ENCODE measurements at regions not wholly inside any gene's neighbourhood (a gene's known extent, or its start where the extent isn't known, plus 50 kb on each side); places are given as distances from the start of the nearest gene placed in this dataset.

- no peak for DNase-seq (ENCODE audit: low spot score)
- H3K9me3 Mint-ChIP-seq (ENCODE audit: unreplicated experiment): no peaks in the 10 kb centered on the region
- no peaks in the 10 kb centered on the region for H3K4me1 Mint-ChIP-seq (ENCODE audit: unreplicated experiment)
- H3K36me3 Mint-ChIP-seq (ENCODE audit: low read depth, unreplicated experiment): no peaks in the 10 kb centered on the region
- TF ChIP-seq CTCF (IDR thresholded peaks at IDR 0.05; ENCODE audit: unreplicated experiment): no peak
- H3K4me3 Mint-ChIP-seq (ENCODE audit: unreplicated experiment): no peak overlapping the region
- no peaks in the 10 kb centered on the region for H3K27me3 Mint-ChIP-seq (ENCODE audit: unreplicated experiment)
- H3K27ac Mint-ChIP-seq (ENCODE audit: unreplicated experiment): no peak overlapping the region
Measured at GRCh38 chr6:74731931-74732330, 473.9 kb downstream of the COL12A1 start.

- Mint-ChIP-seq H3K36me3 (ENCODE audit: low read depth, unreplicated experiment) (no peaks in the 10 kb centered on the region), H3K27ac (ENCODE audit: unreplicated experiment) (no peak overlapping the region), H3K27me3 (ENCODE audit: unreplicated experiment) (no peaks in the 10 kb centered on the region), H3K9me3 (ENCODE audit: unreplicated experiment) (no peaks in the 10 kb centered on the region), H3K4me1 (ENCODE audit: unreplicated experiment) (no peaks in the 10 kb centered on the region), H3K4me3 (ENCODE audit: unreplicated experiment) (no peak overlapping the region)
- no peak for TF ChIP-seq CTCF (IDR thresholded peaks at IDR 0.05; ENCODE audit: unreplicated experiment)
- no peak for DNase-seq (ENCODE audit: low spot score)
Measured at GRCh38 chr6:74731204-74731603, 474.6 kb downstream of the COL12A1 start.

- no peaks in the 10 kb centered on the region for H3K36me3 Mint-ChIP-seq (ENCODE audit: low read depth, unreplicated experiment)
- H3K4me3 Mint-ChIP-seq (ENCODE audit: unreplicated experiment): no peak overlapping the region
- no peak for TF ChIP-seq CTCF (IDR thresholded peaks at IDR 0.05; ENCODE audit: unreplicated experiment)
- no peak for DNase-seq (ENCODE audit: low spot score)
- no peaks in the 10 kb centered on the region for H3K4me1 Mint-ChIP-seq (ENCODE audit: unreplicated experiment)
- H3K9me3 Mint-ChIP-seq (ENCODE audit: unreplicated experiment): no peaks in the 10 kb centered on the region
- no peak overlapping the region for H3K27ac Mint-ChIP-seq (ENCODE audit: unreplicated experiment)
- H3K27me3 Mint-ChIP-seq (ENCODE audit: unreplicated experiment): no peaks in the 10 kb centered on the region
Measured at GRCh38 chr6:74720923-74721322, 484.9 kb downstream of the COL12A1 start.

GRCh38 chr6:74717591-74717990 lies 488.3 kb downstream of the COL12A1 start:
- H3K9me3 Mint-ChIP-seq (ENCODE audit: unreplicated experiment): no peaks in the 10 kb centered on the region
- H3K27me3 Mint-ChIP-seq (ENCODE audit: unreplicated experiment): peaks cover 1% of the 10 kb centered on the region
- no peaks in the 10 kb centered on the region for H3K36me3 Mint-ChIP-seq (ENCODE audit: low read depth, unreplicated experiment)
- no peak for DNase-seq (ENCODE audit: low spot score)
- H3K4me3 Mint-ChIP-seq (ENCODE audit: unreplicated experiment): no peak overlapping the region
- no peak overlapping the region for H3K27ac Mint-ChIP-seq (ENCODE audit: unreplicated experiment)
- no peaks in the 10 kb centered on the region for H3K4me1 Mint-ChIP-seq (ENCODE audit: unreplicated experiment)
- no peak for TF ChIP-seq CTCF (IDR thresholded peaks at IDR 0.05; ENCODE audit: unreplicated experiment)

GRCh38 chr6:74715355-74716085 lies 490.3 kb downstream of the COL12A1 start:
- no peak overlapping the region for H3K27ac Mint-ChIP-seq (ENCODE audit: unreplicated experiment)
- no peak for DNase-seq (ENCODE audit: low spot score)

More at GRCh38 chr6:74715355-74716085, 490.3 kb downstream of the COL12A1 start:
- no peaks in the 10 kb centered on the region for H3K4me1 Mint-ChIP-seq (ENCODE audit: unreplicated experiment)
- no peaks in the 10 kb centered on the region for H3K36me3 Mint-ChIP-seq (ENCODE audit: low read depth, unreplicated experiment)
- H3K9me3 Mint-ChIP-seq (ENCODE audit: unreplicated experiment): no peaks in the 10 kb centered on the region
- peaks cover 1% of the 10 kb centered on the region for H3K27me3 Mint-ChIP-seq (ENCODE audit: unreplicated experiment)
- H3K4me3 Mint-ChIP-seq (ENCODE audit: unreplicated experiment): no peak overlapping the region
- no peak for TF ChIP-seq CTCF (IDR thresholded peaks at IDR 0.05; ENCODE audit: unreplicated experiment)

Data from endothelial cell (in vitro differentiated cells).